H7 (cell line): ENCODE measurements at regions not wholly inside any gene's neighbourhood (a gene's known extent, or its start where the extent isn't known, plus 50 kb on each side); places are given as distances from the start of the nearest gene placed in this dataset.

Experiments
- DNase-seq: peaks from one replicate; pipeline ENCODE4 v3.0.0; 2012
- H3K27me3 ChIP-seq: 2 replicates; pipeline ENCODE4 v1.6.0; 2011; ENCODE audit warnings: mild to moderate bottlenecking, low read length; ENCODE audit not compliant: control insufficient read depth, insufficient read depth
- H3K36me3 ChIP-seq: replicated peaks from 2 replicates; pipeline ENCODE4 v1.5.1; 2011; ENCODE audit warnings: low read length; ENCODE audit not compliant: control insufficient read depth, insufficient read depth
- H3K4me3 ChIP-seq: 2 replicates; pipeline ENCODE4 v1.5.1; 2011; ENCODE audit warnings: low read depth, mild to moderate bottlenecking, control low read depth, low read length, moderate library complexity; ENCODE audit not compliant: insufficient read depth

DNA sequence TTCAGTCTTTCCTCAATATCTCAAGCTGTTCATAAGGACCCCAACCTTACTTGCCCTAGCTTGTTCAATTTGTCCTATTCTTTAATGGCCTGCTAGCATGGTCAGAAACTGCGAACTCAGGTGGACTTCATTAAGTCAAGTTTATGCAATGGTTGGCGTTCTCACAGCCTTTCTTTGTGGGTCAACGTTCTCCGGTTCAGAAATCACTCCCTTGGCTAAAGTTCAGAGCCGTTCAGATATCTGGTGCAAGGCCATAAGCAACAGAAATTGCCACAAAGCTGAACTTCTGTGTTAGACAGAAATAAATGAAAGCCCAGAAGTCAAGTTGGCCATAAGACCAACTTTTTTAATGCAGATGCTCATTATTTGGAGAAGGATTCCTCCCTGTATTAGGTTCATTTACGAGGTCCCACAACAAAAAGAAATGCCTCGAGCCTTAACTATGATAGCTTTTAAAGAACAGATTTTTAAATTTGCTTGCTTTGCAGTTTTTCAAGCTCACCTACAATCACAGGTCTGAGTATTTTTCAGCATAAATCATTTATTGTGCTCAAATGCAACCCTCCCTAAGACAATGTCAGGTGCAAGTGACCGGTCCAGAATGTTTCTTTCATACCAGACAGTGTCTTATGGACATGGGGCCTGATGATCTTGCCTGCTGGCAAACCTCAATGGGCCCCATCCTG, 140.2 kb upstream of the COL11A1 start:
- H3K27me3 ChIP-seq, result no peaks in the 10 kb centered on the region
- no peak overlapping the region for H3K4me3 ChIP-seq
- DNase-seq, result no peak
- H3K36me3 ChIP-seq, result no peaks in the 10 kb centered on the region

GRCh38 chr1:103247517-103247916, 139.2 kb upstream of the COL11A1 start:
- Histone ChIP-seq H3K4me3 (no peak overlapping the region), H3K36me3 (no peaks in the 10 kb centered on the region), H3K27me3 (no peaks in the 10 kb centered on the region)
- no peak for DNase-seq

GRCh38 chr1:103243481-103243880, 135.2 kb upstream of the COL11A1 start:
- no peak for DNase-seq
- H3K27me3 ChIP-seq, result no peaks in the 10 kb centered on the region

GRCh38 chr1:103239034-103239433, 130.7 kb upstream of the COL11A1 start:
- H3K27me3 ChIP-seq, result no peaks in the 10 kb centered on the region
- H3K36me3 ChIP-seq, result no peaks in the 10 kb centered on the region
- no peak overlapping the region for H3K4me3 ChIP-seq
- no peak for DNase-seq

More at GRCh38 chr1:103243481-103243880, 135.2 kb upstream of the COL11A1 start:
- Histone ChIP-seq H3K4me3 (no peak overlapping the region), H3K36me3 (no peaks in the 10 kb centered on the region)

GRCh38 chr1:103230061-103230460, 121.7 kb upstream of the COL11A1 start:
- DNase-seq, result no peak
- no peaks in the 10 kb centered on the region for H3K27me3 ChIP-seq
- no peaks in the 10 kb centered on the region for H3K36me3 ChIP-seq
- H3K4me3 ChIP-seq, result no peak overlapping the region

GRCh38 chr1:103220631-103221041, 112.3 kb upstream of the COL11A1 start:
- Histone ChIP-seq H3K4me3 (no peak overlapping the region), H3K27me3 (no peaks in the 10 kb centered on the region), H3K36me3 (no peaks in the 10 kb centered on the region)
- no peak for DNase-seq

GRCh38 chr1:103218821-103219220, 110.5 kb upstream of the COL11A1 start:
- Histone ChIP-seq H3K4me3 (no peak overlapping the region), H3K27me3 (no peaks in the 10 kb centered on the region), H3K36me3 (no peaks in the 10 kb centered on the region)
- DNase-seq, result no peak

- Histone ChIP-seq H3K36me3 (no peaks in the 10 kb centered on the region), H3K4me3 (no peak overlapping the region), H3K27me3 (no peaks in the 10 kb centered on the region)
- DNase-seq, result no peak
Observed at GRCh38 chr1:103218369-103218768, 110.0 kb upstream of the COL11A1 start.

GRCh38 chr1:103211073-103211472, 102.8 kb upstream of the COL11A1 start:
- no peaks in the 10 kb centered on the region for H3K27me3 ChIP-seq
- H3K36me3 ChIP-seq, result no peaks in the 10 kb centered on the region
- no peak overlapping the region for H3K4me3 ChIP-seq
- DNase-seq, result no peak

DNA sequence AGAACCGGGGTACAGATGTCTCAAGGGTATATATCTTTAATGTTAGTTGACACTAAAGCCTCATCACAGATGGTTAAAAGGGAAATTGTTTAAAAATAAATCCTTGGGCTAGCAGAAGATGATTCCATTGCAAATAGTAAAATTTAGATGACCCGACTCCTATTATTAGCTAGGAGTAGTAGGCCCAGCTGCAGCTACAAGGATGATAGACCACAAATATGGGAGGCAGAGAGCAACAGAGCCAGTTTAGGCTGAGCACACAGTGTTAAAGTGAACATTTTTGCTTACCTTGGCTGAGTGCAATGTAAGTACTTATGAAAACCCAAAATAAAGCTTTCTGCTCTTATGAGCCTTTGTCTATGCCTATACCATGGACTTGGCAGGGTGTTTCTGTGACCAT, 100.5 kb upstream of the COL11A1 start:
- H3K36me3 ChIP-seq, result no peaks in the 10 kb centered on the region
- no peaks in the 10 kb centered on the region for H3K27me3 ChIP-seq
- H3K4me3 ChIP-seq, result no peak overlapping the region
- no peak for DNase-seq

DNA sequence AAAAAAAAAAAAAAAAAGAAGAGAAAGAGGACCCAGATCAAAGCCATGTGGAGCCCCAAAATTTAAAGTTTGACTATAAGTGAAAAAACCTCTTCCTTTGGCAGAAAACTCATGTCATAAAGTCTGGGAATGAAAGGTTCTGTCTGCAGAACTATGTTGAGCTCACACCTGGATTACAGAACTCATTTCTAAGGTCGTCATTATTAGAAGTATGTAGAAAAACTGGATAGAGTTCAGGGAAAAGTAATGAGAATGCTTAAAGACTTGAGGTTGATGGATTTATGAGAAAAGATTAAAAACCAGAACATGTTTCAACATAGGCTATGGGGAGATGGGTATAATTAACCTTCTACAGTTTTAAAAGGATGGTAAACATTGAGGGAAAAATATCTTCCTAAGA, 90.7 kb upstream of the COL11A1 start:
- H3K4me3 ChIP-seq, result no peak overlapping the region
- DNase-seq, result no peak
- H3K36me3 ChIP-seq, result no peaks in the 10 kb centered on the region
- H3K27me3 ChIP-seq, result no peaks in the 10 kb centered on the region

GRCh38 chr1:103198076-103198475, 89.8 kb upstream of the COL11A1 start:
- no peak for DNase-seq
- no peak overlapping the region for H3K4me3 ChIP-seq
- H3K36me3 ChIP-seq, result no peaks in the 10 kb centered on the region
- no peaks in the 10 kb centered on the region for H3K27me3 ChIP-seq

DNA sequence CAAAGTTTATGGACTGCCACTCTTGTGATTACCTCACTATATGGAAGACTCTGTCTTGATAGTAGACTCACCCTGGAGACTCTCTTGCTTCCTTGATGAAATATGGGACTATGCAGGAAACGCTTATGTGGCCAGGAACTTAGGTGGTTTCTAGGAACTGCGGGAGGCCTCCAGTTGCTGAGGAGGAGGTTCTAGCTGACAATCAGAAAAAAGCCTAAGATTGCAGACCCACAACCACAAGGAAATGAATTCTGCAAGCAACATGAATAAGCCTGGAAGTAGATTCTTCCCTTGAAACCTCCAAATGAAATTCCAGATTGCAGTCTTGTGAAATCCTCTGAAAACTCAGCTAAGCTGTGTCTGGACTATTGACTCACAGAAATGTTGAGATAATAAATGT, 88.9 kb upstream of the COL11A1 start:
- DNase-seq, result no peak
- no peaks in the 10 kb centered on the region for H3K36me3 ChIP-seq
- H3K4me3 ChIP-seq, result no peak overlapping the region
- no peaks in the 10 kb centered on the region for H3K27me3 ChIP-seq

DNA sequence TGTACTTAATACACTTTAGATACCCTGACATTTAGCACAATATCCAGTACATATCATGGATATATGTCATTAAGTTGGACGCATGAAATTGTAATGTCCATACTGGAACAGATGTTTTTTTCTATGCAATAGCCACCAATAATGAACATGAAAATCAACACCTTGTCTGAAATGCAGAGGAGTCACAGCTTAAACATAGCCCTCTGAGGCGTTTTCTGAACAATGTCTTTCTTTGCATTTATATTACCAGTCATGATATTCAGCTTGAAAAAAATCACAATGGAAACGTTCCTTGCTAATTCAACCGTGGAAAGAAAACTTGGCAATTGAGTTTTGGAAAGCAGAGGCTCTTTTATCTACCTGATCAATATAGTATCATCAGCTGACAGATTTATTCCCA, 86.7 kb upstream of the COL11A1 start:
- DNase-seq, result no peak
- Histone ChIP-seq H3K4me3 (no peak overlapping the region), H3K36me3 (no peaks in the 10 kb centered on the region), H3K27me3 (no peaks in the 10 kb centered on the region)

GRCh38 chr1:103194060-103194459, 85.7 kb upstream of the COL11A1 start:
- Histone ChIP-seq H3K27me3 (no peaks in the 10 kb centered on the region), H3K4me3 (no peak overlapping the region), H3K36me3 (no peaks in the 10 kb centered on the region)
- no peak for DNase-seq

DNA sequence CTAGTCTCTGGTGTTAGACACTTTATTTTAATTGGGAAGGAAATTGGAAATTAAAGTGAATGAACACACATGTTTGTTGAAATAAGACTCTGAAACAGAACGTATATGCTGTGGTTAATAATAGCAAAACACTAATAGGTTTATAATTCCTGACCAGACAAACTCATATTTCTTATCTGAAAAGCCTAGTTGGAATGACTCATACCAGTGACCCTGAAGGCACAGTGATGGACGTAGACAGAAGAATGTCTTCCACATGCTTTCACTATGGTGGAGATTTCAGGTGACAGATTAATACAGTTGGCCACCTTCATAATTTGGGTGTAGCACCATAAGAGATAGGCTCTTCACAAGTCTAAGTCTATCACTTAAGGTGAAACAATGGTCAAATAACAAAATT, 83.0 kb upstream of the COL11A1 start:
- H3K27me3 ChIP-seq, result no peaks in the 10 kb centered on the region
- no peak for DNase-seq

More for the DNA sequence above, 83.0 kb upstream of the COL11A1 start:
- Histone ChIP-seq H3K36me3 (no peaks in the 10 kb centered on the region), H3K4me3 (no peak overlapping the region)
